Ishikawa (cell line): ENCODE measurements at regions not wholly inside any gene's neighbourhood (a gene's known extent, or its start where the extent isn't known, plus 50 kb on each side); places are given as distances from the start of the nearest gene placed in this dataset.

ENCODE experiments used
- CEBPB ChIP-seq: IDR thresholded peaks from 2 replicates; pipeline ENCODE4 v1.6.1; 2012
- CREB1 ChIP-seq: IDR thresholded peaks from 2 replicates; pipeline ENCODE4 v1.6.1; 2012; ENCODE audit warnings: low read depth
- EGR1 ChIP-seq: IDR thresholded peaks from 2 replicates; pipeline ENCODE4 v1.6.1; 2012
- EP300 ChIP-seq: IDR thresholded peaks from 2 replicates; pipeline ENCODE4 v1.6.1; 2012; ENCODE audit warnings: borderline replicate concordance
- FOXM1 ChIP-seq: IDR thresholded peaks from 2 replicates; pipeline ENCODE4 v1.6.1; 2012; ENCODE audit warnings: low read depth, borderline replicate concordance
- NFIC ChIP-seq: IDR thresholded peaks from 2 replicates; pipeline ENCODE4 v1.6.1; 2012
- RAD21 ChIP-seq: IDR thresholded peaks from 2 replicates; pipeline ENCODE4 v1.6.1; 2012; ENCODE audit warnings: low read depth
- TAF1 ChIP-seq: IDR thresholded peaks from 2 replicates; pipeline ENCODE4 v1.6.1; 2012; ENCODE audit warnings: low read depth, mild to moderate bottlenecking
- TCF12 ChIP-seq: IDR thresholded peaks from 2 replicates; pipeline ENCODE4 v1.6.1; 2012; ENCODE audit warnings: low read depth
- TEAD4 ChIP-seq: IDR thresholded peaks from 2 replicates; pipeline ENCODE4 v1.6.1; 2012
- YY1 ChIP-seq: IDR thresholded peaks from 2 replicates; pipeline ENCODE4 v1.6.1; 2012; ENCODE audit warnings: low read depth
- ZBTB7A ChIP-seq: IDR thresholded peaks from 2 replicates; pipeline ENCODE4 v1.6.1; 2012; ENCODE audit warnings: low read depth
- TF ChIP-seq, protein P1 (sequence below): IDR thresholded peaks from 2 replicates; pipeline ENCODE4 v1.6.1; 2012
- TF ChIP-seq, protein P2 (sequence below): IDR thresholded peaks from 2 replicates; pipeline ENCODE4 v1.6.1; 2012
- TF ChIP-seq, protein P3 (sequence below): IDR thresholded peaks from 2 replicates; pipeline ENCODE4 v1.6.1; 2012; ENCODE audit warnings: low read depth, mild to moderate bottlenecking

DNA sequence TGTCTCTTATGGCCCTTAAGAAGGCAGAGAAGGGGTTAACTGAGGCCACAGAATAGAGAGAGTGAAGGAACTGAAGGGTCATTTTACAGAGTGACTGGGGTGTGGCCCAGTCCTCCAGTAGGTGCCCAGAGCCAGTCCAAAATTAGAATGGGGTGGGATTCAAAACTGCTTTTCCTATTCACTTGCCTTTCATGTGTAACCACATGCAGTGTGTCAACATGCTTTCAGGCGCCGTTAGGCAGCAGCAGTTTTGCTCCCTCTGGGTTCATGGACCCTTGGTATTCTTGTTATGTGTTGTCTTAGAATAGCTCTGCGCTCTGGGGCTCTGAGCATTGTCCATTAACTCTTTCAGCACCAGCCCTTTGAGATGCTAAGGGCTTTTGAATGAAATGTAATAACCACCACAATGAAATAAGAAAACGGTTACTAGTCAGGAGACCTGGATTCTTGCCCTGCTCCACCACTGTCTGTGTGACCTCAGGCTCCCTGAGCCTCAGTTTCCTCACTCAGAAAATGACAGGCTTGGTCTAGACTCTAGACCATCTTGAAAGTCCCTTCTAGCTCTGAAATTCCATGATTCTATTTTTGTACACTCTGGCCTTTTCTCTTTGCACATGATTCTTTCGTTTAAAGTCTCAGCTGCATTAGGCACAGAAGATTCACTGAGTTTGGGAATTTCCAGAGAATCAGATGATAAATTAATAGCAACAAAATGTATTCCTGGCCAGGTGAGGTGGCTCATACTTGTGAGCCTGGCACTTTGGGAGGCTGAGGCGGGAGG is 123.0 kb downstream of the SRGAP2 start:
- TF ChIP-seq TEAD4 = peak; percentile 35; the same call in 1 of the 2 replicates

DNA sequence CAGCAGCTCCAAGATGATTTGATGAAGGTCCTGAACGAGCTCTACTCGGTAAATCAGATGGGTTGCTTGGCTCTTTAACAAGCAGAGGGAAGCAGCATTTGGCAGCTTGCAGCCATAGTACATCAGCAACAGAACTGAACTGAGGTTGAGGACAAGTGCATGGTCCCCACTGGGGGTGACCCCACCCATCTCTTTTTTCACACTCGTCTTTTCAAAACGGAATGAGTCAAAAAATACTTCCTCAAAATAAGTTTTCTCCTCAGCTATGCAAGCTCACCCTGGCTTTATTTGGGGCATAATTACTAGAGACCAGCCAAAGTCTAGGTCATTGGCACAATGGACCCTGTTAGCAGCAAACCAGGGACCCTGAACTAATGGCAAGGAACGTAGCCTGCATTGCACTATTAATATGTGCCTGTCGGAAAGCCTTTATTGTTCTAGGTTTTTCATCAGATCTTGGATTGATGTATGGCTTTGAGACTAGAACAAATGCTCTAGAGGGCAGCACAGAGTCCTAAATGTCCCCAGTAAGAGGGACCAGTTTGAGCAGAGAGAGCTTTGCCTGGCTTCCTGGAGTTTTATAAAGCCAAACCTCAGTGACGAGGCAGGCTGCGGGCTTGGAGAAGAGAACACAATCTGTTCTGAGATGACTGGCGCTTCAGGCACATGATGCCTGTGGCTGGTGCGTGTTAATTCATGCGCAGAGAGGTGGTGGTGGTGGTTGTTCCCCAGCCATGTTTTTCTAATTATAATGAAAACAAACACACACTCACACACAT is 86.1 kb upstream of the IKBKE start:
- peak; percentile 38 for TF ChIP-seq RAD21

DNA sequence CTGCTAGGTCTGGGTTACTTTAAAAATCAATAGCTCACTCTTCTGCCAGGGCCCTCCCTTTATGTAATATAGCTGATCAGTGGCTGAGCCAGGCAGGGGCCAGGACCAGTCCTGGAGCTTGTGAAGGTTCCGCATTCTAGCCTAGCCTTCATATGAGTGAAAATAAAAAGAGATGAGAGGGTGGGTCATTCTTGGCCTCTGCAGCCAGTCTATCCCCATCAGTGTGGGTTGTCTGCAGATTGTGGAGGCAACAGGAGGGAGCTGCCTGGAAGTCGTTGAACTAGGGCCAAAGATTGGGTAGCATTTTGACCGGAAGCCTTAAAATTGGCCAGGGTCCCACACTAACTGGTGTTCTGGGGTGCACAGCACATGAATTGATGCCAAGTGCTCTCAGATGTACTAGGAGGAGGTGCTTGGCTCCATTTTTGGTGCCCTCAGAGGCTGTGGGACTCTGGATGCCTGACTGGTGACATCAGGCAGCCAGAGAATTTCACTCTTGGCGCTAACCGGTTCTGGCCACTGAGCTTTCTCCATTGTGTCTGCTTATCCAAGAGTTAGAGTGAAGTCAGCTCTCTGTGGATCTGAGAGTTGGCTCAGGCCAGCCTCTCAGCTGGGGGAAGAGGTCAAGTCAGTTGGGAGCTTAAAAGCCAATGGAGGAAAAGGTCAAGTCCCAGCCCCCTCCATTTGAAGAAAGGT is 66.5 kb upstream of the IKBKE start:
- 0 out of 2 replicates have a peak, but pooled peaks have one; percentile 29 for TF ChIP-seq NFIC

DNA sequence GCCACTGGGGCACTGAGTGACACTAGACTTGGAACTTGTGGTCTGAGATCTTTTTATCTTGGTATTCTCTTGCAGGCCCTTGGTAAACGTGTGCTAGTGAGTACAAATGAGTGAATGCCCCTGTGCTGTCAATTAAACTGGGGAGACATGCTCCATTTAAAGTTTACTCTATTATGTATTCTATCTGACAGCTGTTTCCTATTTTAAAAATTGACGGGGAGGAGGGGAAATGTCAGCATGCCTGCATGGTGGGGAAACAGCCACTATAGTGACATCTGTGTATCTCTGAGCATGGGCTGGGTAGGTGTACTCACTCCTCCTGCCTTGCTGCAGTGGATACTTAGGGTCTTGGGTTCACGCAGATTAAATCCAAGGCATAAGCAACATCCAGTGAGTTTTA is 59.0 kb upstream of the IKBKE start:
- TF ChIP-seq TAF1 = no peak
- TF ChIP-seq, protein P1, sequence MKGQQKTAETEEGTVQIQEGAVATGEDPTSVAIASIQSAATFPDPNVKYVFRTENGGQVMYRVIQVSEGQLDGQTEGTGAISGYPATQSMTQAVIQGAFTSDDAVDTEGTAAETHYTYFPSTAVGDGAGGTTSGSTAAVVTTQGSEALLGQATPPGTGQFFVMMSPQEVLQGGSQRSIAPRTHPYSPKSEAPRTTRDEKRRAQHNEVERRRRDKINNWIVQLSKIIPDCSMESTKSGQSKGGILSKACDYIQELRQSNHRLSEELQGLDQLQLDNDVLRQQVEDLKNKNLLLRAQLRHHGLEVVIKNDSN = no peak
- no peak for TF ChIP-seq EGR1
- TF ChIP-seq TEAD4 = no peak
- TF ChIP-seq ZBTB7A = no peak
- TF ChIP-seq, protein P2, sequence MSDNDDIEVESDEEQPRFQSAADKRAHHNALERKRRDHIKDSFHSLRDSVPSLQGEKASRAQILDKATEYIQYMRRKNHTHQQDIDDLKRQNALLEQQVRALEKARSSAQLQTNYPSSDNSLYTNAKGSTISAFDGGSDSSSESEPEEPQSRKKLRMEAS = no peak
- TF ChIP-seq CREB1 = no peak
- TF ChIP-seq FOXM1 = no peak
- no peak for TF ChIP-seq EP300
- TF ChIP-seq YY1 = no peak
- TF ChIP-seq RAD21 = no peak
- no peak for TF ChIP-seq TCF12
- no peak for TF ChIP-seq NFIC
- TF ChIP-seq CEBPB = no peak
- TF ChIP-seq, protein P3, sequence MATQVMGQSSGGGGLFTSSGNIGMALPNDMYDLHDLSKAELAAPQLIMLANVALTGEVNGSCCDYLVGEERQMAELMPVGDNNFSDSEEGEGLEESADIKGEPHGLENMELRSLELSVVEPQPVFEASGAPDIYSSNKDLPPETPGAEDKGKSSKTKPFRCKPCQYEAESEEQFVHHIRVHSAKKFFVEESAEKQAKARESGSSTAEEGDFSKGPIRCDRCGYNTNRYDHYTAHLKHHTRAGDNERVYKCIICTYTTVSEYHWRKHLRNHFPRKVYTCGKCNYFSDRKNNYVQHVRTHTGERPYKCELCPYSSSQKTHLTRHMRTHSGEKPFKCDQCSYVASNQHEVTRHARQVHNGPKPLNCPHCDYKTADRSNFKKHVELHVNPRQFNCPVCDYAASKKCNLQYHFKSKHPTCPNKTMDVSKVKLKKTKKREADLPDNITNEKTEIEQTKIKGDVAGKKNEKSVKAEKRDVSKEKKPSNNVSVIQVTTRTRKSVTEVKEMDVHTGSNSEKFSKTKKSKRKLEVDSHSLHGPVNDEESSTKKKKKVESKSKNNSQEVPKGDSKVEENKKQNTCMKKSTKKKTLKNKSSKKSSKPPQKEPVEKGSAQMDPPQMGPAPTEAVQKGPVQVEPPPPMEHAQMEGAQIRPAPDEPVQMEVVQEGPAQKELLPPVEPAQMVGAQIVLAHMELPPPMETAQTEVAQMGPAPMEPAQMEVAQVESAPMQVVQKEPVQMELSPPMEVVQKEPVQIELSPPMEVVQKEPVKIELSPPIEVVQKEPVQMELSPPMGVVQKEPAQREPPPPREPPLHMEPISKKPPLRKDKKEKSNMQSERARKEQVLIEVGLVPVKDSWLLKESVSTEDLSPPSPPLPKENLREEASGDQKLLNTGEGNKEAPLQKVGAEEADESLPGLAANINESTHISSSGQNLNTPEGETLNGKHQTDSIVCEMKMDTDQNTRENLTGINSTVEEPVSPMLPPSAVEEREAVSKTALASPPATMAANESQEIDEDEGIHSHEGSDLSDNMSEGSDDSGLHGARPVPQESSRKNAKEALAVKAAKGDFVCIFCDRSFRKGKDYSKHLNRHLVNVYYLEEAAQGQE = no peak

DNA sequence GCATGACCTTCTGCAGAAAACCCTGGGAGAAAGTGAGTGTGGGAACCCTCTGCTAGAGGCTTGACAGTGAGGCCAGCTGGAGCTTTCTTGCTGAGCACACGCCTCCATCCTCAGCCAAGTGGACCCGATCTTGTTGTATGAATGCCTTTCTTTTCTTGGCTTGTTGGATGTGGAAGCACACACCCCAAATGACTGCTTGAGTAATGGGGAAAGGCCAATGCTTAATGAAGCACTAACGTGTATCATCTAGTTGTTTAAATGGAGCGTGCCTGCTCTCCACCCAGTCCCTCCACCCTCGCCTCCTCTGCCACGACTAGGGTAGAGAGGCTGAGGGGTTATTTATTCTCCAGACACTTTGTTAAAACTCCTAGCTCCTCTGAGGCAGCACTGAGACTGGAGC is 54.3 kb upstream of the IKBKE start:
- TF ChIP-seq CREB1 = no peak
- TF ChIP-seq RAD21 = no peak
- no peak for TF ChIP-seq CEBPB
- no peak for TF ChIP-seq TCF12
- no peak for TF ChIP-seq EGR1
- TF ChIP-seq YY1 = no peak
- no peak for TF ChIP-seq TAF1
- no peak for TF ChIP-seq EP300
- no peak for TF ChIP-seq FOXM1
- TF ChIP-seq, protein P3 = no peak
- TF ChIP-seq TEAD4 = no peak
- no peak for TF ChIP-seq ZBTB7A
- no peak for TF ChIP-seq NFIC
- TF ChIP-seq, protein P1 = no peak
- TF ChIP-seq, protein P2 = no peak
